DND-41 (cell line): ENCODE measurements at regions not wholly inside any gene's neighbourhood (a gene's known extent, or its start where the extent isn't known, plus 50 kb on each side); places are given as distances from the start of the nearest gene placed in this dataset.

Experiments
- CTCF ChIP-seq: IDR thresholded peaks from 2 replicates; pipeline ENCODE4 v1.5.1; 2012; ENCODE audit warnings: borderline replicate concordance, low read length, moderate library complexity, mild to moderate bottlenecking; ENCODE audit not compliant: poor library complexity, severe bottlenecking; ENCODE audit errors: extremely low read depth
- EZH2 ChIP-seq: IDR thresholded peaks from 3 replicates; pipeline ENCODE4 v1.6.1; 2012; ENCODE audit warnings: borderline replicate concordance, low read depth, mild to moderate bottlenecking, moderate library complexity, low read length, inconsistent platforms; ENCODE audit not compliant: severe bottlenecking

- TF ChIP-seq EZH2, result no peak
- TF ChIP-seq CTCF, result no peak
These were observed 423.0 kb downstream of the TECRL start for GRCh38 chr4:63986253-63986652.
